ENCODE measurements at regions not wholly inside any gene's neighbourhood (a gene's known extent, or its start where the extent isn't known, plus 50 kb on each side); places are given as distances from the start of the nearest gene placed in this dataset.

- TF ChIP-seq CTCF (optimal IDR thresholded peaks at IDR 0.05 in 1 of 3, IDR thresholded peaks at IDR 0.05 in 1 of 3, conservative IDR thresholded peaks at IDR 0.05 in 1 of 3; ENCODE audit: extremely low read depth in 1 of 3, insufficient read depth in 2 of 3, low read length in 3 of 3) (no peak), EZH2 (IDR thresholded peaks at IDR 0.05; ENCODE audit: low read length) (no peak)
Observed at GRCh38 chr6:164690702-164691500, 618.5 kb downstream of the C6orf118 start.

All from keratinocyte (primary cell).